GM12801 (cell line): ENCODE measurements at regions not wholly inside any gene's neighbourhood (a gene's known extent, or its start where the extent isn't known, plus 50 kb on each side); places are given as distances from the start of the nearest gene placed in this dataset.

Source experiments
- CTCF ChIP-seq: IDR thresholded peaks from one replicate; pipeline ENCODE4 v1.5.1; 2011; ENCODE audit warnings: control low read depth; ENCODE audit not compliant: insufficient read length; ENCODE audit errors: extremely low read depth

GRCh38 chr12:128120035-128120434 lies 146.9 kb upstream of the TMEM132C start:
- TF ChIP-seq CTCF: no peak

- no peak for TF ChIP-seq CTCF
Measured at GRCh38 chr12:128121424-128121823, 145.5 kb upstream of the TMEM132C start.

- TF ChIP-seq CTCF: no peak
Measured at GRCh38 chr12:128123096-128123495, 143.9 kb upstream of the TMEM132C start.

- TF ChIP-seq CTCF: no peak
Measured at GRCh38 chr12:128131955-128132354, 135.0 kb upstream of the TMEM132C start.

- TF ChIP-seq CTCF: no peak
Measured at GRCh38 chr12:128133321-128134073, 133.5 kb upstream of the TMEM132C start.

GRCh38 chr12:128137140-128137539 lies 129.8 kb upstream of the TMEM132C start:
- no peak for TF ChIP-seq CTCF

DNA sequence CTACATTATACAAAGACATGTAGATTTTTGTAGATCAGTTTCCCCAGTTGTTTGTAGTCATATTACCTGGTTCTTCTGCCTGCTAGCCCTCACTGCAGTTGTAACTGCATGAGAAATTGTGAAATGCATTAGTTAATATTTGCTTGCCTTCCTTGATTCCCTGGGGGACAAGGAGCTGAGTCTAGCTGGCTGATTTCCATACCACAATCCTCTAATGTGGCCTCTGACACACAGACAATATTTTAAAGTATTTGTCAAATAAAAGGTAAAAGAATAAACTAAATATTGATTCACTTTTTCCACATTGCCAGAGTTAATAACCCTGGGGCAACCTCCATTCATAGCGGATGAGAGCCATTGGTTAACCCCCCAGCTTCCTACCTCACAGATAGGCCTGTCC lies 128.8 kb upstream of the TMEM132C start:
- TF ChIP-seq CTCF: no peak
